ENCODE measurements at regions not wholly inside any gene's neighbourhood (a gene's known extent, or its start where the extent isn't known, plus 50 kb on each side); places are given as distances from the start of the nearest gene placed in this dataset.

DNA sequence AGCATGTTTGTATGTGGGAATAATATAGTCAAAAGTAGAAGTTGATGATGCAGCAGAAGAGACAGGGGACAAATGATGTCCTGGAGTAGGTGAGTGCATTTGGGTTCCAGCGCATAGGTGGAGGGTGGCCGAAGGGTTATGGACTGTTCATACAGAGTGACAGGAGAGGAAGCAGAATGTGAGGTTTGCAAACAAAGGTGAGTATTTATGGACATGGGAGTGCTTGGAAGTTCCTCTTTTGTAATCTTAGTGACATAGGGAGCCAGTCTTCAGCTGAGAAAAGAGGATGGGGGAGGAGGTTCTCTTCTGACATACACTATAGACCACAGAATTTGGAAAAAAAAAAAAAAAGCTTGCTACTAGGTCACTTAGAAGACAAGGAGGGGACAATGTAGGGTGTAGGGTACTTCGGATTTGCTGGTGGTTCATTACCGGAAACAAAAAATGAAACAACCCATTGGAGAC lies 331.6 kb downstream of the DLEU7 start:
- Histone ChIP-seq H3K27me3 (ENCODE audit: control insufficient read depth, insufficient read depth, low read length) (no peaks in the 10 kb centered on the region), H3K36me3 (ENCODE audit: control insufficient read depth, insufficient read depth, low read length) (no peaks in the 10 kb centered on the region), H3K4me3 (ENCODE audit: low read depth, low read length) (no peak overlapping the region)
- FAIRE-seq (no peak), DNase-seq (ENCODE audit: low read depth) (no peak)
- TF ChIP-seq, protein P1, sequence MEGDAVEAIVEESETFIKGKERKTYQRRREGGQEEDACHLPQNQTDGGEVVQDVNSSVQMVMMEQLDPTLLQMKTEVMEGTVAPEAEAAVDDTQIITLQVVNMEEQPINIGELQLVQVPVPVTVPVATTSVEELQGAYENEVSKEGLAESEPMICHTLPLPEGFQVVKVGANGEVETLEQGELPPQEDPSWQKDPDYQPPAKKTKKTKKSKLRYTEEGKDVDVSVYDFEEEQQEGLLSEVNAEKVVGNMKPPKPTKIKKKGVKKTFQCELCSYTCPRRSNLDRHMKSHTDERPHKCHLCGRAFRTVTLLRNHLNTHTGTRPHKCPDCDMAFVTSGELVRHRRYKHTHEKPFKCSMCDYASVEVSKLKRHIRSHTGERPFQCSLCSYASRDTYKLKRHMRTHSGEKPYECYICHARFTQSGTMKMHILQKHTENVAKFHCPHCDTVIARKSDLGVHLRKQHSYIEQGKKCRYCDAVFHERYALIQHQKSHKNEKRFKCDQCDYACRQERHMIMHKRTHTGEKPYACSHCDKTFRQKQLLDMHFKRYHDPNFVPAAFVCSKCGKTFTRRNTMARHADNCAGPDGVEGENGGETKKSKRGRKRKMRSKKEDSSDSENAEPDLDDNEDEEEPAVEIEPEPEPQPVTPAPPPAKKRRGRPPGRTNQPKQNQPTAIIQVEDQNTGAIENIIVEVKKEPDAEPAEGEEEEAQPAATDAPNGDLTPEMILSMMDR (IDR thresholded peaks at IDR 0.05; ENCODE audit: insufficient read depth, low read length, severe bottlenecking), result no peak

DNA sequence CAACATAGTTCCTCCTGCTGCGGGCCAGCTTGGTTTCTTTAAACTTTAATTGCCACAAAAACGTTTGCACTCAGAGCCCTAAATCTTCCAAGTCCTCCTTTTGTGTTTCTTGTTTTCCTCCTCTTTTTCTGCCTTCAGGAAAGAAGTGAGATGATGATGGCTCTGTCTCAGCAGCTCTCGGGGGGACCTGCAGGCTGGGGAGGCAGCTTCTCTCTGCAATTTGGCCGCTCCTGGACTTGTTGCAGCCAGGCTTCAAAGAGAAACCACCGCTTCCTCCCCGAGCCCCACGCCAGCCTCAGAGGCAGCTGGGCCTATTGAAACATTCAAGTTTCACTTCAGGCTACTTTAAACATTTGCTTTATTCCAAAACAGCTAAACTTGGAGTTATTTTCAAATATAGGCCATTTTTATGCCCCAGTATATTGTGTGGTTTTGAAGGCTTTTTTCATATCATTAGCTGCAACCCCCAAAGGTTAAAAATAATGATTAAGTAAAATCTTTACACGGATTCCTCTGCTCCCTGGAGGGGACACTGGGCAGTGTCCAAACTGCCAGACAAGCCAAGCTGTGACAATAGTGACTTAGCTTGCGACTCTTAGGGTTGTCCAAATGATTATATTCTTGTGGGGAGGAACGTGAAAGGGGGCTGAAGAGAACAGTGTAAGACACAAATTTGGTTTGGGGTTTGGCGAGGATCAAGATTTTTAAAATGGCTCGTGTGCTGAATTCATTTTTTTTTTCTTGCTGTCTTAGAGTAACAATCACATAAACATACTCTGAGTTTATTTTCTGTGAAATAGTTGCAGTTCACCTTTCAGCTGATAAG lies 330.8 kb downstream of the DLEU7 start:
- DNase-seq (ENCODE audit: low read depth) (no peak), FAIRE-seq (no peak)
- H3K36me3 ChIP-seq (ENCODE audit: control insufficient read depth, insufficient read depth, low read length), result no peaks in the 10 kb centered on the region
- TF ChIP-seq, protein P1 (IDR thresholded peaks at IDR 0.05; ENCODE audit: insufficient read depth, low read length, severe bottlenecking), result no peak
- H3K27me3 ChIP-seq (ENCODE audit: control insufficient read depth, insufficient read depth, low read length), result no peaks in the 10 kb centered on the region
- no peak overlapping the region for H3K4me3 ChIP-seq (ENCODE audit: low read depth, low read length)

- TF ChIP-seq, protein P1 (IDR thresholded peaks at IDR 0.05; ENCODE audit: insufficient read depth, low read length, severe bottlenecking), result no peak
- FAIRE-seq (no peak), DNase-seq (ENCODE audit: low read depth) (no peak)
- H3K27me3 ChIP-seq (ENCODE audit: control insufficient read depth, insufficient read depth, low read length), result no peaks in the 10 kb centered on the region
- no peaks in the 10 kb centered on the region for H3K36me3 ChIP-seq (ENCODE audit: control insufficient read depth, insufficient read depth, low read length)
- H3K4me3 ChIP-seq (ENCODE audit: low read depth, low read length), result no peak overlapping the region
These were observed 330.1 kb downstream of the DLEU7 start for GRCh38 chr13:50513300-50513877.

DNA sequence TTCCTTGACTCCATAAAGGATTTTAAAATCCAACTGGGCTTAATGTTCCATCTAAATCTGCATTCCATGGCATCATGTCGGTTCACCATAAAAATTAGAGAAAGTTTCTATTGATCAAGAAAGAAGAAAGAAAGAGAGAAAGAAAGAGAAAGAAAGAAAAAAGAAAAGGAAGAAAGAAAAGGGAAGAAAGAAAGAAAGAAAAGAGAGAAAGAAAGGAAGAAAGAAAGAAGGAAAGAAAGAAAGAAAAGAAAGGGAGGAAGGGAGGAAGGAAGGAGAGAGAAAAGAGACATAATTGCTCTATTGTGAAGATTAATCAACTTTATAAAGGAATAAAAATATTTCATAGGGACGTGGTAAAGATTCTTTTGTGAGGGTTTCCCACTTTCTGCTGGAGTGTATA lies 329.2 kb downstream of the DLEU7 start:
- no peaks in the 10 kb centered on the region for H3K36me3 ChIP-seq (ENCODE audit: control insufficient read depth, insufficient read depth, low read length)
- TF ChIP-seq, protein P1 (IDR thresholded peaks at IDR 0.05; ENCODE audit: insufficient read depth, low read length, severe bottlenecking), result no peak
- no peak for FAIRE-seq

DNA sequence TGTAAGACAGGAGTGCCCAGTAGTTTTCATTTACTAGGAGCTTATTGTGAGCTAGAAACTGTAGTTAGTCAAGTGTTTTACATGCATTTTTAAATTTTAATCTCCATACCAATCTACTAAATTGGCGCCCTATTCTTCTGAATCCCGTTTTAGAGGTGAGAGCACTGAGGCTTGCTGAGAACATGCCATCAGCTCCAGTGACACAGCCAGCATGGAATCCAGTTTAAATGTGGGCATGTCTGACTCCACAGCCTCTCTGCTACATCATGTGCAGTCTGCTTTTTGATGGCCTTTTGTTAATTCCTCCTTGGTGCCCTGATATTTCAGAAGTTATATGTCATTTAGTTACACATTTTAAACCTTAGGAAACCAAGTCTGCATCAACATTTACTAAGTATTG lies 325.4 kb downstream of the DLEU7 start:
- no peak for DNase-seq (ENCODE audit: low read depth)

More for the DNA sequence above, 329.2 kb downstream of the DLEU7 start:
- Histone ChIP-seq H3K27me3 (ENCODE audit: control insufficient read depth, insufficient read depth, low read length) (no peaks in the 10 kb centered on the region), H3K4me3 (ENCODE audit: low read depth, low read length) (no peak overlapping the region)
- DNase-seq (ENCODE audit: low read depth), result no peak

More for the DNA sequence above, 325.4 kb downstream of the DLEU7 start:
- TF ChIP-seq, protein P1 (IDR thresholded peaks at IDR 0.05; ENCODE audit: insufficient read depth, low read length, severe bottlenecking), result no peak
- FAIRE-seq, result no peak
- no peaks in the 10 kb centered on the region for H3K27me3 ChIP-seq (ENCODE audit: control insufficient read depth, insufficient read depth, low read length)
- no peak overlapping the region for H3K4me3 ChIP-seq (ENCODE audit: low read depth, low read length)
- H3K36me3 ChIP-seq (ENCODE audit: control insufficient read depth, insufficient read depth, low read length), result no peaks in the 10 kb centered on the region

Measured in bronchial epithelial cell (primary cell).